H1 (cell line): ENCODE measurements at regions not wholly inside any gene's neighbourhood (a gene's known extent, or its start where the extent isn't known, plus 50 kb on each side); places are given as distances from the start of the nearest gene placed in this dataset.

Source experiments
- CTCF ChIA-PET: fragments of 300-600 bp; sonication (Branson Sonifier 250); formaldehyde crosslinking; loops from one replicate; lab custom pipeline; 2021; ENCODE audit not compliant: partially characterized antibody; lab: Charles Lee
- POLR2A ChIA-PET: fragments of 300-600 bp; sonication (Branson Sonifier 250); formaldehyde crosslinking; loops from one replicate; lab custom pipeline; 2021; ENCODE audit warnings: inconsistent platforms; ENCODE audit not compliant: partially characterized antibody; lab: Charles Lee
- DNase-seq, 2 experiments: peaks; one replicate each; pipeline versions ENCODE4 v3.0.0 to v3.0.0-alpha.2; 2010 to 2022; ENCODE audit warnings: low spot score in 2 of 2, low read depth in 1 of 2, mixed read lengths in 1 of 2
- FAIRE-seq: peaks from 2 replicates; lab custom pipeline; 2011; peaks lifted over from hg19 to GRCh38; lab: Jason Lieb, UNC
- H2AFZ ChIP-seq: 2 replicates; pipeline ENCODE4 v1.8.1; 2012; ENCODE audit warnings: low read length, inconsistent platforms
- H2AK5ac ChIP-seq: 2 replicates; pipeline ENCODE4 v1.6.1; 2013; ENCODE audit warnings: low read depth, low read length
- H2BK120ac ChIP-seq: replicated peaks from 2 replicates; pipeline ENCODE3; 2013; ENCODE audit warnings: low read depth, low read length, inconsistent platforms
- H2BK12ac ChIP-seq: 2 replicates; pipeline ENCODE4 v1.6.1; 2013; ENCODE audit warnings: low read depth, low read length
- H2BK15ac ChIP-seq: 2 replicates; pipeline ENCODE4 v1.6.1; 2013; ENCODE audit warnings: low read length
- H2BK20ac ChIP-seq: 2 replicates; pipeline ENCODE4 v1.6.1; 2013; ENCODE audit warnings: low read length
- H2BK5ac ChIP-seq: 2 replicates; pipeline ENCODE4 v1.6.1; 2013; ENCODE audit warnings: low read depth, low read length
- H3K14ac ChIP-seq: 2 replicates; pipeline ENCODE4 v1.6.1; 2013; ENCODE audit warnings: inconsistent platforms; ENCODE audit not compliant: insufficient read length
- H3K18ac ChIP-seq: 2 replicates; pipeline ENCODE4 v1.6.1; 2013; ENCODE audit warnings: low read length; ENCODE audit errors: extremely low read depth
- H3K23ac ChIP-seq: 2 replicates; pipeline ENCODE4 v1.6.1; 2013; ENCODE audit warnings: inconsistent platforms; ENCODE audit not compliant: insufficient read length
- H3K23me2 ChIP-seq: 2 replicates; pipeline ENCODE4 v1.6.1; 2013; ENCODE audit warnings: low read depth, low read length
- H3K27ac ChIP-seq: 2 replicates; pipeline ENCODE4 v1.6.1; 2011; ENCODE audit warnings: low read depth, low read length, inconsistent platforms
- H3K27me3 ChIP-seq, 4 experiments: replicated peaks in 1 of 4; 1 replicate in 1 of 4; 2 replicates in 3 of 4; pipeline versions ENCODE4 v1.6.1 to v1.8.1; 2011 to 2013; ENCODE audit warnings: low read length in 3 of 4, mild to moderate bottlenecking in 3 of 4, inconsistent platforms in 2 of 4, mixed read lengths in 2 of 4, moderate library complexity in 1 of 4; ENCODE audit not compliant: control insufficient read depth in 3 of 4, insufficient read depth in 3 of 4; ENCODE audit errors: extremely low read depth in 1 of 4
- H3K36me3 ChIP-seq, 4 experiments: 2 replicates each; pipeline versions ENCODE4 v1.6.1 to v1.8.1; 2011 to 2013; ENCODE audit warnings: mild to moderate bottlenecking in 4 of 4, low read length in 3 of 4, moderate library complexity in 2 of 4, control low read depth in 1 of 4, inconsistent platforms in 1 of 4; ENCODE audit not compliant: insufficient read depth in 4 of 4, control insufficient read depth in 2 of 4
- H3K4ac ChIP-seq: replicated peaks from 2 replicates; pipeline ENCODE3; 2013; ENCODE audit warnings: low read length, low read depth, mixed read lengths, inconsistent platforms; ENCODE audit not compliant: insufficient read length
- H3K4me1 ChIP-seq, 4 experiments: replicated peaks in 1 of 4; 1 replicate in 1 of 4; 2 replicates in 3 of 4; pipeline versions ENCODE4 v1.6.1 to v1.8.1; 2011 to 2013; ENCODE audit warnings: low read length in 3 of 4, inconsistent platforms in 2 of 4, mixed read lengths in 1 of 4; ENCODE audit not compliant: insufficient read depth in 4 of 4, control insufficient read depth in 3 of 4
- H3K4me2 ChIP-seq, 2 experiments: 2 replicates each; pipeline versions ENCODE4 v1.6.1 to v1.8.1; 2011 to 2013; ENCODE audit warnings: low read depth in 2 of 2, low read length in 2 of 2, control low read depth in 1 of 2, inconsistent platforms in 1 of 2, mild to moderate bottlenecking in 1 of 2; ENCODE audit not compliant: insufficient read depth in 1 of 2
- H3K4me3 ChIP-seq, 4 experiments: fragments of 200-600, 300-600 bp in 1 of 4; sonication (generic), shearing (Covaris generic), sonication (Bioruptor Twin) in 1 of 4; 2 replicates each; pipeline versions ENCODE4 v1.5.1 to v1.8.1; 2011 to 2016; ENCODE audit warnings: low read length in 4 of 4, low read depth in 3 of 4, control low read depth in 2 of 4, inconsistent platforms in 2 of 4, mild to moderate bottlenecking in 2 of 4, mixed read lengths in 1 of 4, moderate library complexity in 1 of 4; ENCODE audit not compliant: insufficient read depth in 2 of 4; ENCODE audit errors: extremely low read depth in 1 of 4
- H3K56ac ChIP-seq: replicated peaks from 2 replicates; pipeline ENCODE3; 2013; ENCODE audit warnings: low read depth, mild to moderate bottlenecking, mixed read lengths, low read length, inconsistent platforms; ENCODE audit not compliant: insufficient read length
- H3K79me1 ChIP-seq: 2 replicates; pipeline ENCODE4 v1.6.1; 2013; ENCODE audit warnings: low read depth, low read length, control low read depth
- H3K79me2 ChIP-seq, 2 experiments: 2 replicates each; pipeline versions ENCODE4 v1.6.1 to v1.8.1; 2012 to 2013; ENCODE audit warnings: low read length in 2 of 2, mild to moderate bottlenecking in 2 of 2, inconsistent platforms in 1 of 2; ENCODE audit not compliant: insufficient read depth in 2 of 2, control insufficient read depth in 1 of 2
- H3K9ac ChIP-seq, 4 experiments: replicated peaks in 1 of 4; 1 replicate in 1 of 4; 2 replicates in 3 of 4; pipeline versions ENCODE4 v1.6.1 to v1.8.1; 2011 to 2013; ENCODE audit warnings: low read depth in 3 of 4, low read length in 3 of 4, control low read depth in 2 of 4, mild to moderate bottlenecking in 2 of 4, moderate library complexity in 2 of 4, inconsistent platforms in 1 of 4; ENCODE audit errors: extremely low read depth in 1 of 4
- H3K9me3 ChIP-seq, 2 experiments: 2 replicates each; pipeline versions ENCODE4 v1.6.1 to v1.8.1; 2012 to 2013; ENCODE audit warnings: mild to moderate bottlenecking in 2 of 2, moderate library complexity in 2 of 2, control low read depth in 1 of 2, inconsistent platforms in 1 of 2, low read depth in 1 of 2, low read length in 1 of 2, mixed read lengths in 1 of 2; ENCODE audit not compliant: insufficient read depth in 2 of 2
- H4K20me1 ChIP-seq, 2 experiments: replicated peaks in 1 of 2; 2 replicates each; pipeline versions ENCODE3 to v1.8.1; 2011 to 2013; ENCODE audit warnings: inconsistent platforms in 2 of 2, low read length in 2 of 2, mild to moderate bottlenecking in 1 of 2; ENCODE audit not compliant: insufficient read depth in 2 of 2, control insufficient read depth in 1 of 2
- H4K5ac ChIP-seq: 2 replicates; pipeline ENCODE4 v1.6.1; 2013; ENCODE audit warnings: low read length, low read depth, mixed read lengths, inconsistent platforms; ENCODE audit not compliant: insufficient read length
- H4K8ac ChIP-seq: 2 replicates; pipeline ENCODE4 v1.8.0; 2013; ENCODE audit warnings: mild to moderate bottlenecking, moderate library complexity, low read length, inconsistent platforms; ENCODE audit not compliant: insufficient read depth; ENCODE audit errors: extremely low read depth
- H4K91ac ChIP-seq: replicated peaks from 2 replicates; pipeline ENCODE3; 2013; ENCODE audit warnings: low read length, mixed read lengths, inconsistent platforms; ENCODE audit not compliant: insufficient read length
- ASH2L ChIP-seq: fragments of 200-600, 300-600 bp; sonication (generic); IDR thresholded peaks from one replicate; pipeline ENCODE4 v1.7.1; 2017; ENCODE audit warnings: low read length
- CBX8 ChIP-seq: fragments of 300-800, 300-1000 bp; sonication (generic); IDR thresholded peaks from 2 replicates; pipeline ENCODE4 v1.7.1; 2016; ENCODE audit warnings: low read depth, low read length, borderline replicate concordance
- CHD2 ChIP-seq: IDR thresholded peaks from 2 replicates; pipeline ENCODE4 v1.6.1; 2012; ENCODE audit warnings: low read length, improper control_type of control experiment
- EGR1 ChIP-seq: IDR thresholded peaks from 2 replicates; pipeline ENCODE4 v1.6.1; 2011; ENCODE audit warnings: low read depth, low read length, borderline replicate concordance
- EZH2 ChIP-seq: fragments of 200-600 bp; sonication (generic); IDR thresholded peaks from 2 replicates; pipeline ENCODE4 v1.7.1; 2012; ENCODE audit warnings: low read depth, mild to moderate bottlenecking, moderate library complexity, low read length, inconsistent platforms; ENCODE audit not compliant: severe bottlenecking
- HDAC2 ChIP-seq, 2 experiments: fragments of 300-600 bp in 1 of 2; sonication (generic) in 1 of 2; IDR thresholded peaks; 2 replicates each; pipeline ENCODE4 v1.6.1; 2011 to 2012; ENCODE audit warnings: low read depth in 2 of 2, low read length in 2 of 2, mild to moderate bottlenecking in 2 of 2, moderate library complexity in 2 of 2, borderline replicate concordance in 1 of 2, inconsistent platforms in 1 of 2
- MAFK ChIP-seq: IDR thresholded peaks from 2 replicates; pipeline ENCODE4 v1.6.1; 2012; ENCODE audit warnings: low read depth, mild to moderate bottlenecking, improper control_type of control experiment, low read length
- RAD21 ChIP-seq, 2 experiments: IDR thresholded peaks in 1 of 2; conservative IDR thresholded peaks in 1 of 2; 2 replicates each; pipeline ENCODE4 v1.6.1; 2011; ENCODE audit warnings: low read depth in 2 of 2, low read length in 2 of 2, improper control_type of control experiment in 1 of 2, inconsistent platforms in 1 of 2, mild to moderate bottlenecking in 1 of 2, moderate library complexity in 1 of 2
- SAP30 ChIP-seq: fragments of 300-600 bp; sonication (generic); IDR thresholded peaks from 2 replicates; pipeline ENCODE4 v1.7.1; 2012; ENCODE audit warnings: low read length, moderate library complexity, mild to moderate bottlenecking, inconsistent platforms; ENCODE audit not compliant: insufficient read depth, insufficient replicate concordance
- SUZ12 ChIP-seq: fragments of 200-600 bp; sonication (generic); IDR thresholded peaks from 2 replicates; pipeline ENCODE4 v1.6.1; 2012; ENCODE audit warnings: mild to moderate bottlenecking, inconsistent platforms, low read length, moderate library complexity, mixed read lengths
- TAF7 ChIP-seq: optimal IDR thresholded peaks from 2 replicates; pipeline ENCODE3; 2011; ENCODE audit warnings: low read depth, mild to moderate bottlenecking, inconsistent platforms, low read length, moderate library complexity, borderline replicate concordance
- TBP ChIP-seq: IDR thresholded peaks from 2 replicates; pipeline ENCODE4 v1.6.1; 2011; ENCODE audit warnings: low read depth, low read length, improper control_type of control experiment
- WGBS, 2 experiments: shearing (Covaris generic) in 1 of 2; methylation state at CpG; one replicate each; pipeline versions ENCODE4 v1.1.6 to v1.1.7; 2013 to 2015; ENCODE audit warnings: low lambda C conversion rate in 2 of 2, mixed read lengths in 2 of 2, inconsistent platforms in 1 of 2, low coverage in 1 of 2, missing lambda C conversion rate in 1 of 2; ENCODE audit not compliant: insufficient replicate concordance in 2 of 2, insufficient coverage in 1 of 2, insufficient read length in 1 of 2; ENCODE audit errors: extremely low coverage in 1 of 2, missing lambda C conversion rate in 1 of 2; 5-methylcytosine and 5-hydroxymethylcytosine counted together

GRCh38 chr20:1784586-1784985 is 110.6 kb upstream of the SIRPA start:
- Histone ChIP-seq H2BK120ac (no peak overlapping the region), H3K4me1 (no peaks in the 10 kb centered on the region), H3K14ac (no peak overlapping the region), H2AK5ac (no peak overlapping the region), H3K36me3 (no peaks in the 10 kb centered on the region), H2BK20ac (no peak overlapping the region), H3K9ac (no peak overlapping the region), H3K79me1 (peaks cover 3% of the 10 kb centered on the region; the same call in 1 of the 2 replicates), H3K4me2 (no peak overlapping the region), H2AFZ (no peak overlapping the region), H4K8ac (no peak overlapping the region), H2BK15ac (no peak overlapping the region), H3K9me3 (no peaks in the 10 kb centered on the region), H4K20me1 (no peaks in the 10 kb centered on the region), H4K5ac (no peak overlapping the region), H4K91ac (no peak overlapping the region), H3K18ac (no peak overlapping the region), H3K23me2 (no peaks in the 10 kb centered on the region), H3K23ac (no peak overlapping the region), H2BK5ac (no peak overlapping the region), H3K27ac (no peak overlapping the region), H3K27me3 (no peaks in the 10 kb centered on the region), H3K79me2 (no peaks in the 10 kb centered on the region), H3K56ac (no peak overlapping the region), H3K4me3 (no peak overlapping the region), H3K4ac (no peak overlapping the region), H2BK12ac (no peak overlapping the region)
- DNase-seq = no peak
- no peak for FAIRE-seq
- ChIA-PET CTCF (interaction anchor here (2.9 kb wide), 1 partner anchor 8 kb away, joined by 12 read pairs; no protein-coding TSS in a partner anchor), POLR2A (no interaction called here)
- 93% methylated on average over 4 of the region's 4 CpGs; no CpG with 5 or more reads in 1 of the 2 experiments for WGBS, 2 experiments
- TF ChIP-seq CHD2 (no peak), SAP30 (no peak), SUZ12 (no peak), TAF7 (no peak), RAD21 (IDR thresholded peaks at IDR 0.05 in 1 of 2, conservative IDR thresholded peaks at IDR 0.05 in 1 of 2; ENCODE audit: low read depth in 2 of 2, low read length in 2 of 2) (no peak), TBP (no peak), EGR1 (no peak), EZH2 (no peak), CBX8 (no peak), MAFK (no peak), HDAC2 (IDR thresholded peaks at IDR 0.05; ENCODE audit: borderline replicate concordance in 1 of 2, low read depth in 2 of 2, low read length in 2 of 2) (no peak), ASH2L (no peak)
